Nephron (organoid): ENCODE measurements at regions not wholly inside any gene's neighbourhood (a gene's known extent, or its start where the extent isn't known, plus 50 kb on each side); places are given as distances from the start of the nearest gene placed in this dataset.

ENCODE experiments used
- H3K27ac Mint-ChIP-seq, 3 experiments: 2 replicates each; pipeline ENCODE4 v1.8.0; 2020; ENCODE audit warnings: mixed read lengths in 3 of 3, mild to moderate bottlenecking in 2 of 3, moderate library complexity in 1 of 3
- H3K27me3 Mint-ChIP-seq: 2 replicates; pipeline ENCODE4 v1.8.0; 2021; ENCODE audit warnings: low read depth, mild to moderate bottlenecking, moderate library complexity, mixed read lengths
- H3K36me3 Mint-ChIP-seq: 2 replicates; pipeline ENCODE4 v1.8.0; 2020; ENCODE audit warnings: low read depth, mixed read lengths
- H3K4me1 Mint-ChIP-seq: 2 replicates; pipeline ENCODE4 v1.8.0; 2020; ENCODE audit warnings: mixed read lengths
- H3K4me3 Mint-ChIP-seq, 3 experiments: 2 replicates each; pipeline ENCODE4 v1.8.0; 2020; ENCODE audit warnings: mild to moderate bottlenecking in 3 of 3, mixed read lengths in 3 of 3, moderate library complexity in 2 of 3
- H3K9me3 Mint-ChIP-seq: 2 replicates; pipeline ENCODE4 v1.8.0; 2020; ENCODE audit warnings: mixed read lengths
- CTCF ChIP-seq, 3 experiments: fragments of 200-600 bp; sonication (generic); IDR thresholded peaks; one replicate each; pipeline ENCODE4 v1.5.0; 2021; ENCODE audit warnings: antibody characterized with exemption in 3 of 3; ENCODE audit not compliant: unreplicated experiment in 3 of 3

GRCh38 chr7:85693326-85693725 is 506.5 kb upstream of the SEMA3D start:
- Mint-ChIP-seq H3K4me3 (no peak overlapping the region), H3K9me3 (no peaks in the 10 kb centered on the region), H3K4me1 (peaks cover 7% of the 10 kb centered on the region), H3K27me3 (no peaks in the 10 kb centered on the region), H3K27ac (no peak overlapping the region), H3K36me3 (no peaks in the 10 kb centered on the region)
- TF ChIP-seq CTCF (IDR thresholded peaks at IDR 0.05; ENCODE audit: unreplicated experiment in 3 of 3): no peak

GRCh38 chr7:85688712-85689111 is 501.9 kb upstream of the SEMA3D start:
- no peaks in the 10 kb centered on the region for H3K36me3 Mint-ChIP-seq
- H3K4me3 Mint-ChIP-seq: no peak overlapping the region
- peaks cover 8% of the 10 kb centered on the region for H3K9me3 Mint-ChIP-seq
- peak overlapping the region in 1 of 3 experiments; percentile 65 for H3K27ac Mint-ChIP-seq
- peaks cover 8% of the 10 kb centered on the region for H3K4me1 Mint-ChIP-seq
- TF ChIP-seq CTCF (IDR thresholded peaks at IDR 0.05; ENCODE audit: unreplicated experiment in 3 of 3): no peak
- no peaks in the 10 kb centered on the region for H3K27me3 Mint-ChIP-seq

GRCh38 chr7:85686401-85687181 is 499.7 kb upstream of the SEMA3D start:
- TF ChIP-seq CTCF (IDR thresholded peaks at IDR 0.05; ENCODE audit: unreplicated experiment in 3 of 3): no peak
- no peak overlapping the region for H3K4me3 Mint-ChIP-seq
- H3K27me3 Mint-ChIP-seq: no peaks in the 10 kb centered on the region
- no peaks in the 10 kb centered on the region for H3K36me3 Mint-ChIP-seq
- peaks cover 8% of the 10 kb centered on the region for H3K9me3 Mint-ChIP-seq
- H3K4me1 Mint-ChIP-seq: peaks cover 8% of the 10 kb centered on the region
- H3K27ac Mint-ChIP-seq: no peak overlapping the region

- Mint-ChIP-seq H3K27ac (no peak overlapping the region), H3K27me3 (no peaks in the 10 kb centered on the region), H3K9me3 (peaks cover 8% of the 10 kb centered on the region), H3K4me3 (no peak overlapping the region), H3K4me1 (peaks cover 8% of the 10 kb centered on the region), H3K36me3 (no peaks in the 10 kb centered on the region)
- TF ChIP-seq CTCF (IDR thresholded peaks at IDR 0.05; ENCODE audit: unreplicated experiment in 3 of 3): no peak
Measured at GRCh38 chr7:85685901-85686300, 499.0 kb upstream of the SEMA3D start.

- H3K9me3 Mint-ChIP-seq: peaks cover 17% of the 10 kb centered on the region
- H3K36me3 Mint-ChIP-seq: no peaks in the 10 kb centered on the region
- H3K4me1 Mint-ChIP-seq: no peaks in the 10 kb centered on the region
- no peak for TF ChIP-seq CTCF (IDR thresholded peaks at IDR 0.05; ENCODE audit: unreplicated experiment in 3 of 3)
- H3K27me3 Mint-ChIP-seq: no peaks in the 10 kb centered on the region
- H3K4me3 Mint-ChIP-seq: no peak overlapping the region
- H3K27ac Mint-ChIP-seq: no peak overlapping the region
Measured at GRCh38 chr7:85682833-85683620, 496.2 kb upstream of the SEMA3D start.
